ENCODE measurements at regions not wholly inside any gene's neighbourhood (a gene's known extent, or its start where the extent isn't known, plus 50 kb on each side); places are given as distances from the start of the nearest gene placed in this dataset.

- TF ChIP-seq EZH2 (IDR thresholded peaks at IDR 0.05; ENCODE audit: insufficient read depth, low read length) (no peak), CTCF (IDR thresholded peaks at IDR 0.05; ENCODE audit: insufficient read depth, low read depth, low read length) (no peak)
Observed at GRCh38 chr13:73741742-73742141, 392.5 kb downstream of the KLF12 start.
